H1 (cell line): ENCODE measurements at regions not wholly inside any gene's neighbourhood (a gene's known extent, or its start where the extent isn't known, plus 50 kb on each side); places are given as distances from the start of the nearest gene placed in this dataset.

Source experiments
- CTCF ChIA-PET: fragments of 300-600 bp; sonication (Branson Sonifier 250); formaldehyde crosslinking; loops from one replicate; lab custom pipeline; 2021; ENCODE audit not compliant: partially characterized antibody; lab: Charles Lee
- POLR2A ChIA-PET: fragments of 300-600 bp; sonication (Branson Sonifier 250); formaldehyde crosslinking; loops from one replicate; lab custom pipeline; 2021; ENCODE audit warnings: inconsistent platforms; ENCODE audit not compliant: partially characterized antibody; lab: Charles Lee
- DNase-seq, 2 experiments: peaks; one replicate each; pipeline versions ENCODE4 v3.0.0 to v3.0.0-alpha.2; 2010 to 2022; ENCODE audit warnings: low spot score in 2 of 2, low read depth in 1 of 2, mixed read lengths in 1 of 2
- FAIRE-seq: peaks from 2 replicates; lab custom pipeline; 2011; peaks lifted over from hg19 to GRCh38; lab: Jason Lieb, UNC
- H2AFZ ChIP-seq: 2 replicates; pipeline ENCODE4 v1.8.1; 2012; ENCODE audit warnings: low read length, inconsistent platforms
- H2AK5ac ChIP-seq: 2 replicates; pipeline ENCODE4 v1.6.1; 2013; ENCODE audit warnings: low read depth, low read length
- H2BK120ac ChIP-seq: replicated peaks from 2 replicates; pipeline ENCODE3; 2013; ENCODE audit warnings: low read depth, low read length, inconsistent platforms
- H2BK12ac ChIP-seq: 2 replicates; pipeline ENCODE4 v1.6.1; 2013; ENCODE audit warnings: low read depth, low read length
- H2BK15ac ChIP-seq: 2 replicates; pipeline ENCODE4 v1.6.1; 2013; ENCODE audit warnings: low read length
- H2BK20ac ChIP-seq: 2 replicates; pipeline ENCODE4 v1.6.1; 2013; ENCODE audit warnings: low read length
- H2BK5ac ChIP-seq: 2 replicates; pipeline ENCODE4 v1.6.1; 2013; ENCODE audit warnings: low read depth, low read length
- H3K14ac ChIP-seq: 2 replicates; pipeline ENCODE4 v1.6.1; 2013; ENCODE audit warnings: inconsistent platforms; ENCODE audit not compliant: insufficient read length
- H3K18ac ChIP-seq: 2 replicates; pipeline ENCODE4 v1.6.1; 2013; ENCODE audit warnings: low read length; ENCODE audit errors: extremely low read depth
- H3K23ac ChIP-seq: 2 replicates; pipeline ENCODE4 v1.6.1; 2013; ENCODE audit warnings: inconsistent platforms; ENCODE audit not compliant: insufficient read length
- H3K23me2 ChIP-seq: 2 replicates; pipeline ENCODE4 v1.6.1; 2013; ENCODE audit warnings: low read depth, low read length
- H3K27ac ChIP-seq: 2 replicates; pipeline ENCODE4 v1.6.1; 2011; ENCODE audit warnings: low read depth, low read length, inconsistent platforms
- H3K27me3 ChIP-seq, 4 experiments: replicated peaks in 1 of 4; 1 replicate in 1 of 4; 2 replicates in 3 of 4; pipeline versions ENCODE4 v1.6.1 to v1.8.1; 2011 to 2013; ENCODE audit warnings: low read length in 3 of 4, mild to moderate bottlenecking in 3 of 4, inconsistent platforms in 2 of 4, mixed read lengths in 2 of 4, moderate library complexity in 1 of 4; ENCODE audit not compliant: control insufficient read depth in 3 of 4, insufficient read depth in 3 of 4; ENCODE audit errors: extremely low read depth in 1 of 4
- H3K36me3 ChIP-seq, 4 experiments: 2 replicates each; pipeline versions ENCODE4 v1.6.1 to v1.8.1; 2011 to 2013; ENCODE audit warnings: mild to moderate bottlenecking in 4 of 4, low read length in 3 of 4, moderate library complexity in 2 of 4, control low read depth in 1 of 4, inconsistent platforms in 1 of 4; ENCODE audit not compliant: insufficient read depth in 4 of 4, control insufficient read depth in 2 of 4
- H3K4ac ChIP-seq: replicated peaks from 2 replicates; pipeline ENCODE3; 2013; ENCODE audit warnings: low read length, low read depth, mixed read lengths, inconsistent platforms; ENCODE audit not compliant: insufficient read length
- H3K4me1 ChIP-seq, 4 experiments: replicated peaks in 1 of 4; 1 replicate in 1 of 4; 2 replicates in 3 of 4; pipeline versions ENCODE4 v1.6.1 to v1.8.1; 2011 to 2013; ENCODE audit warnings: low read length in 3 of 4, inconsistent platforms in 2 of 4, mixed read lengths in 1 of 4; ENCODE audit not compliant: insufficient read depth in 4 of 4, control insufficient read depth in 3 of 4
- H3K4me2 ChIP-seq, 2 experiments: 2 replicates each; pipeline versions ENCODE4 v1.6.1 to v1.8.1; 2011 to 2013; ENCODE audit warnings: low read depth in 2 of 2, low read length in 2 of 2, control low read depth in 1 of 2, inconsistent platforms in 1 of 2, mild to moderate bottlenecking in 1 of 2; ENCODE audit not compliant: insufficient read depth in 1 of 2
- H3K4me3 ChIP-seq, 4 experiments: fragments of 200-600, 300-600 bp in 1 of 4; sonication (generic), shearing (Covaris generic), sonication (Bioruptor Twin) in 1 of 4; 2 replicates each; pipeline versions ENCODE4 v1.5.1 to v1.8.1; 2011 to 2016; ENCODE audit warnings: low read length in 4 of 4, low read depth in 3 of 4, control low read depth in 2 of 4, inconsistent platforms in 2 of 4, mild to moderate bottlenecking in 2 of 4, mixed read lengths in 1 of 4, moderate library complexity in 1 of 4; ENCODE audit not compliant: insufficient read depth in 2 of 4; ENCODE audit errors: extremely low read depth in 1 of 4
- H3K56ac ChIP-seq: replicated peaks from 2 replicates; pipeline ENCODE3; 2013; ENCODE audit warnings: low read depth, mild to moderate bottlenecking, mixed read lengths, low read length, inconsistent platforms; ENCODE audit not compliant: insufficient read length
- H3K79me1 ChIP-seq: 2 replicates; pipeline ENCODE4 v1.6.1; 2013; ENCODE audit warnings: low read depth, low read length, control low read depth
- H3K79me2 ChIP-seq, 2 experiments: 2 replicates each; pipeline versions ENCODE4 v1.6.1 to v1.8.1; 2012 to 2013; ENCODE audit warnings: low read length in 2 of 2, mild to moderate bottlenecking in 2 of 2, inconsistent platforms in 1 of 2; ENCODE audit not compliant: insufficient read depth in 2 of 2, control insufficient read depth in 1 of 2
- H3K9ac ChIP-seq, 4 experiments: replicated peaks in 1 of 4; 1 replicate in 1 of 4; 2 replicates in 3 of 4; pipeline versions ENCODE4 v1.6.1 to v1.8.1; 2011 to 2013; ENCODE audit warnings: low read depth in 3 of 4, low read length in 3 of 4, control low read depth in 2 of 4, mild to moderate bottlenecking in 2 of 4, moderate library complexity in 2 of 4, inconsistent platforms in 1 of 4; ENCODE audit errors: extremely low read depth in 1 of 4
- H3K9me3 ChIP-seq, 2 experiments: 2 replicates each; pipeline versions ENCODE4 v1.6.1 to v1.8.1; 2012 to 2013; ENCODE audit warnings: mild to moderate bottlenecking in 2 of 2, moderate library complexity in 2 of 2, control low read depth in 1 of 2, inconsistent platforms in 1 of 2, low read depth in 1 of 2, low read length in 1 of 2, mixed read lengths in 1 of 2; ENCODE audit not compliant: insufficient read depth in 2 of 2
- H4K20me1 ChIP-seq, 2 experiments: replicated peaks in 1 of 2; 2 replicates each; pipeline versions ENCODE3 to v1.8.1; 2011 to 2013; ENCODE audit warnings: inconsistent platforms in 2 of 2, low read length in 2 of 2, mild to moderate bottlenecking in 1 of 2; ENCODE audit not compliant: insufficient read depth in 2 of 2, control insufficient read depth in 1 of 2
- H4K5ac ChIP-seq: 2 replicates; pipeline ENCODE4 v1.6.1; 2013; ENCODE audit warnings: low read length, low read depth, mixed read lengths, inconsistent platforms; ENCODE audit not compliant: insufficient read length
- H4K8ac ChIP-seq: 2 replicates; pipeline ENCODE4 v1.8.0; 2013; ENCODE audit warnings: mild to moderate bottlenecking, moderate library complexity, low read length, inconsistent platforms; ENCODE audit not compliant: insufficient read depth; ENCODE audit errors: extremely low read depth
- H4K91ac ChIP-seq: replicated peaks from 2 replicates; pipeline ENCODE3; 2013; ENCODE audit warnings: low read length, mixed read lengths, inconsistent platforms; ENCODE audit not compliant: insufficient read length
- PHF8 ChIP-seq: fragments of 200-600 bp; sonication (generic); conservative IDR thresholded peaks from 2 replicates; pipeline ENCODE4 v1.7.1; 2012; ENCODE audit warnings: low read depth, mild to moderate bottlenecking, inconsistent platforms, low read length, moderate library complexity
- POLR2A ChIP-seq, 2 experiments: IDR thresholded peaks; 1 replicate in 1 of 2; 2 replicates in 1 of 2; pipeline ENCODE4 v1.6.1; 2011; ENCODE audit warnings: low read depth in 2 of 2, low read length in 2 of 2, mild to moderate bottlenecking in 2 of 2; ENCODE audit errors: control extremely low read depth in 1 of 2
- POLR2AphosphoS5 ChIP-seq: IDR thresholded peaks from 2 replicates; pipeline ENCODE4 v1.6.1; 2011; ENCODE audit warnings: low read depth, low read length
- WGBS, 2 experiments: shearing (Covaris generic) in 1 of 2; methylation state at CpG; one replicate each; pipeline versions ENCODE4 v1.1.6 to v1.1.7; 2013 to 2015; ENCODE audit warnings: low lambda C conversion rate in 2 of 2, mixed read lengths in 2 of 2, inconsistent platforms in 1 of 2, low coverage in 1 of 2, missing lambda C conversion rate in 1 of 2; ENCODE audit not compliant: insufficient replicate concordance in 2 of 2, insufficient coverage in 1 of 2, insufficient read length in 1 of 2; ENCODE audit errors: extremely low coverage in 1 of 2, missing lambda C conversion rate in 1 of 2; 5-methylcytosine and 5-hydroxymethylcytosine counted together

GRCh38 chr5:107778647-107779046 is 107.9 kb upstream of the EFNA5 start:
- DNase-seq (no peak), FAIRE-seq (no peak)
- no peak for TF ChIP-seq POLR2AphosphoS5
- TF ChIP-seq POLR2A (IDR thresholded peaks at IDR 0.05; ENCODE audit: control extremely low read depth in 1 of 2, low read depth in 2 of 2, low read length in 2 of 2): no peak
- TF ChIP-seq PHF8: no peak
- Histone ChIP-seq H4K91ac (no peak overlapping the region), H3K9ac (no peak overlapping the region), H3K36me3 (peaks cover 0 to 6% (median 0%) of the 10 kb centered on the region in 4 experiments; a peak in 2 of 8 replicates), H2BK5ac (no peak overlapping the region), H3K79me2 (no peaks in the 10 kb centered on the region), H2BK12ac (no peak overlapping the region), H3K9me3 (peaks cover 6% of the 10 kb centered on the region in 2 experiments; a peak in 3 of 4 replicates), H3K4me1 (peaks cover 0 to 4% (median 0%) of the 10 kb centered on the region in 4 experiments; a peak in 1 of 7 replicates), H3K27me3 (no peaks in the 10 kb centered on the region), H4K8ac (no peak overlapping the region), H3K56ac (no peak overlapping the region), H3K23me2 (no peaks in the 10 kb centered on the region), H3K23ac (no peak overlapping the region), H3K27ac (no peak overlapping the region), H2BK120ac (no peak overlapping the region), H3K18ac (no peak overlapping the region), H3K14ac (no peak overlapping the region), H4K20me1 (no peaks in the 10 kb centered on the region), H2BK20ac (no peak overlapping the region), H4K5ac (no peak overlapping the region), H3K4ac (no peak overlapping the region), H2BK15ac (no peak overlapping the region), H3K4me2 (no peak overlapping the region), H2AFZ (no peak overlapping the region), H3K4me3 (no peak overlapping the region), H3K79me1 (no peaks in the 10 kb centered on the region), H2AK5ac (no peak overlapping the region)
- 81% methylated on average over 3 of the region's 3 CpGs; no CpG with 5 or more reads in 1 of the 2 experiments for WGBS, 2 experiments
- ChIA-PET CTCF (interaction anchor here (0.7 to 1.0 kb wide), 2 partner anchors 18 to 100 kb away, joined by 3 read pairs; no protein-coding TSS in a partner anchor), POLR2A (interaction anchor here (0.5 to 0.8 kb wide), 2 partner anchors 11 to 15 kb away, joined by 3 read pairs; no protein-coding TSS in a partner anchor)
